B cell (primary cell): ENCODE measurements at regions not wholly inside any gene's neighbourhood (a gene's known extent, or its start where the extent isn't known, plus 50 kb on each side); places are given as distances from the start of the nearest gene placed in this dataset.

Experiments used
- ATAC-seq: fragments of 200-7000 bp; cut with Tn5 transposase; one replicate; pipeline ENCODE4 v1.10.0; 2021; ENCODE audit warnings: low read depth, mild to moderate bottlenecking, moderate number of reproducible peaks, moderate library complexity
- CTCF ChIA-PET: fragments of 350-600 bp; sonication (Branson Sonifier 250); formaldehyde crosslinking; loops from one replicate; lab custom pipeline; 2021; ENCODE audit warnings: antibody characterized with exemption, inconsistent platforms; lab: Charles Lee
- POLR2A ChIA-PET: fragments of 350-600 bp; sonication (Branson Sonifier 250); formaldehyde crosslinking; loops from one replicate; lab custom pipeline; 2021; ENCODE audit warnings: antibody characterized with exemption; lab: Charles Lee
- DNase-seq: peaks from one replicate; pipeline ENCODE4 v3.0.0; 2013
- H2AFZ ChIP-seq: 2 replicates; pipeline ENCODE4 v1.6.1; 2012; ENCODE audit warnings: mild to moderate bottlenecking, low read depth, low read length; ENCODE audit not compliant: insufficient read depth, poor library complexity, severe bottlenecking
- H3K27ac ChIP-seq, 2 donors: 1 replicate in 1 of 2; 2 replicates in 1 of 2; pipeline ENCODE4 v1.5.1; 2012 to 2013; ENCODE audit warnings: low read length in 2 of 2, mild to moderate bottlenecking in 2 of 2, moderate library complexity in 1 of 2
- H3K27me3 ChIP-seq, 4 experiments: fragments of 200-600 bp in 1 of 4; sonication (generic) in 1 of 4; replicated peaks in 1 of 4; 1 replicate in 2 of 4; 2 replicates in 2 of 4; pipeline versions ENCODE4 v1.6.1 to v1.7.0; 2013 to 2016; ENCODE audit warnings: low read length in 3 of 4, mild to moderate bottlenecking in 2 of 4, mixed read lengths in 1 of 4, moderate library complexity in 1 of 4; ENCODE audit not compliant: insufficient read depth in 4 of 4, control insufficient read depth in 3 of 4; ENCODE audit errors: control extremely low read depth in 1 of 4
- H3K36me3 ChIP-seq, 2 experiments: replicated peaks in 1 of 2; 1 replicate in 1 of 2; 2 replicates in 1 of 2; pipeline versions ENCODE4 v1.6.1 to v1.7.1; 2013; ENCODE audit warnings: low read length in 1 of 2; ENCODE audit not compliant: insufficient read depth in 2 of 2, control insufficient read depth in 1 of 2; ENCODE audit errors: control extremely low read depth in 1 of 2, extremely low read depth in 1 of 2
- H3K4me1 ChIP-seq, 2 donors: fragments of 200-600 bp in 1 of 2; sonication (generic) in 1 of 2; 1 replicate in 1 of 2; 2 replicates in 1 of 2; pipeline versions ENCODE4 v1.5.1 to v1.6.1; 2013 to 2017; ENCODE audit warnings: low read length in 2 of 2; ENCODE audit not compliant: control insufficient read depth in 2 of 2, insufficient read depth in 2 of 2
- H3K4me2 ChIP-seq: replicated peaks from 2 replicates; pipeline ENCODE3; 2012; ENCODE audit warnings: mild to moderate bottlenecking, low read depth, low read length; ENCODE audit not compliant: poor library complexity, severe bottlenecking
- H3K4me3 ChIP-seq, 5 experiments: fragments of 200-600 bp in 1 of 5; sonication (generic) in 1 of 5; 1 replicate in 3 of 5; 2 replicates in 2 of 5; pipeline versions ENCODE4 v1.5.1 to v1.7.0; 2011 to 2016; ENCODE audit warnings: low read length in 4 of 5, mild to moderate bottlenecking in 4 of 5, low read depth in 2 of 5, control low read depth in 1 of 5, moderate library complexity in 1 of 5; ENCODE audit not compliant: insufficient read depth in 1 of 5; ENCODE audit errors: control extremely low read depth in 1 of 5, extremely low read depth in 1 of 5
- H3K79me2 ChIP-seq: fragments of 200-600 bp; sonication (generic); one replicate; pipeline ENCODE4 v1.6.0; 2016; ENCODE audit warnings: low read length; ENCODE audit not compliant: control insufficient read depth, insufficient read depth
- H3K9ac ChIP-seq: fragments of 200-600 bp; sonication (generic); 2 replicates; pipeline ENCODE4 v1.6.1; 2017; ENCODE audit warnings: mild to moderate bottlenecking, low read length, moderate library complexity
- H3K9me3 ChIP-seq, 3 donors: one replicate each; pipeline versions ENCODE4 v1.6.1 to v1.7.1; 2013; ENCODE audit warnings: low read length in 2 of 3; ENCODE audit not compliant: control insufficient read depth in 2 of 3, insufficient read depth in 1 of 3; ENCODE audit errors: control extremely low read depth in 1 of 3
- H4K20me1 ChIP-seq: 2 replicates; pipeline ENCODE4 v1.6.0; 2012; ENCODE audit warnings: mild to moderate bottlenecking, low read length; ENCODE audit not compliant: insufficient read depth, control insufficient read depth, poor library complexity, severe bottlenecking
- H3K27ac Mint-ChIP-seq: one replicate; pipeline ENCODE4 v1.8.0; 2021; ENCODE audit warnings: mixed read lengths
- H3K27me3 Mint-ChIP-seq: one replicate; pipeline ENCODE4 v1.8.0; 2021; ENCODE audit warnings: mixed read lengths
- H3K4me1 Mint-ChIP-seq: one replicate; pipeline ENCODE4 v1.8.0; 2021; ENCODE audit warnings: mixed read lengths
- H3K4me3 Mint-ChIP-seq: one replicate; pipeline ENCODE4 v1.8.0; 2021; ENCODE audit warnings: mixed read lengths
- H3K9me3 Mint-ChIP-seq: one replicate; pipeline ENCODE4 v1.8.0; 2022; ENCODE audit warnings: mixed read lengths; ENCODE audit not compliant: insufficient read depth
- CTCF ChIP-seq: fragments of 200-600 bp; IDR thresholded peaks from one replicate; pipeline ENCODE4 v1.8.0; 2022; ENCODE audit warnings: antibody characterized with exemption, mild to moderate bottlenecking
- EZH2 ChIP-seq: IDR thresholded peaks from 2 replicates; pipeline ENCODE4 v1.6.1; 2012; ENCODE audit warnings: borderline replicate concordance, low read depth, mild to moderate bottlenecking, moderate library complexity, low read length; ENCODE audit not compliant: insufficient read depth, poor library complexity, severe bottlenecking
- WGBS: methylation state at CpG from one replicate; pipeline ENCODE4 v1.1.5; 2013; ENCODE audit warnings: missing lambda C conversion rate; ENCODE audit not compliant: insufficient coverage; 5-methylcytosine and 5-hydroxymethylcytosine counted together
- intact Hi-C: fragments of 100-400 bp; cut with micrococcal nuclease; formaldehyde crosslinking; loops from one replicate; pipeline ENCODE4 v1.10.0; 2022

DNA sequence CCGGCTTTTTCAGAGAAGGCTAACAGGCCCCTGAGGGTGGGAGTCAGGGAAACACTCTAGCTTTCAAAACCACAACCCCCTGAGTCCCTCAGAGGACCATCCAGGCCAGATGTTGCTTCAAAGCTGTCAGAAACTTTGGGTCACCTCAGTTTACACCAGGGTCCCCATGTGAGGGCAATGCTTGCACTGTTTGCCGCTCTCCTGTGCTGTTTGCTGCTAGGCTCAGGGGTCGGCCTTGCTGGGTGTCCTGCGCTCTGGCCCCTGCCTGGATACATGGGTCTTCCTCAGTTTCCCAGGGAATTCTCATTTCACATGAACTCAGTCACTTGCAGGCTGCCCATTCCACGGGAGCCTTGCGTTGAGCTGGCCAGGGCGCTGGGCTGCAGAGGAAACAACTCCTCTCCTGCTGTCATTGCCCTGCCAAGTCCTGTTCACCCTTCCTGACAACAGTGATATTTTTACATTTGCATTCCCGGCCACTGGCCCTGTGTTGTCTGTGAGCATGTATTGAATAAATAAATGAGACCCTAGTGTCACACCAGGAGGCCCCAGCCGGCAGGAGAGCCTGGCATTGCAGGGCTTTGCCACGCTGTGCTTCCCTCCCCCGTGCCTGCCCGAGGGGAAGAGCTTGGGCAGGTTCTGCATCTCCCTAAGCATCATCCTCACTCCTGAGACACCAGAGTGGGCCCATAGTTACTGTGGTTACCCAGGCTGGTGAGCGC lies 73.2 kb upstream of the RAB6C start:
- ATAC-seq (no peak), DNase-seq (no peak)
- no peaks in the 10 kb centered on the region for H4K20me1 ChIP-seq
- ChIA-PET CTCF (no interaction called here), POLR2A (no interaction called here)
- peaks cover 0 to 2% (median 0%) of the 10 kb centered on the region in 3 donors for H3K9me3 ChIP-seq
- 83% methylated on average over 12 of the region's 13 CpGs for WGBS
- H3K27me3 ChIP-seq = peaks cover 0 to 3% (median 0%) of the 10 kb centered on the region in 4 experiments
- Mint-ChIP-seq H3K4me3 (no peak overlapping the region), H3K4me1 (no peaks in the 10 kb centered on the region), H3K27ac (no peak overlapping the region), H3K9me3 (no peaks in the 10 kb centered on the region), H3K27me3 (peaks cover 8% of the 10 kb centered on the region)
- H3K4me3 ChIP-seq = no peak overlapping the region
- intact Hi-C loops = no loop called here
- H3K4me2 ChIP-seq = no peak overlapping the region
- H3K79me2 ChIP-seq = no peaks in the 10 kb centered on the region
- H3K4me1 ChIP-seq = no peaks in the 10 kb centered on the region
- no peak overlapping the region for H2AFZ ChIP-seq
- no peaks in the 10 kb centered on the region for H3K36me3 ChIP-seq
- H3K9ac ChIP-seq = no peak overlapping the region
- TF ChIP-seq CTCF (no peak), EZH2 (no peak)
- H3K27ac ChIP-seq = no peak overlapping the region

DNA sequence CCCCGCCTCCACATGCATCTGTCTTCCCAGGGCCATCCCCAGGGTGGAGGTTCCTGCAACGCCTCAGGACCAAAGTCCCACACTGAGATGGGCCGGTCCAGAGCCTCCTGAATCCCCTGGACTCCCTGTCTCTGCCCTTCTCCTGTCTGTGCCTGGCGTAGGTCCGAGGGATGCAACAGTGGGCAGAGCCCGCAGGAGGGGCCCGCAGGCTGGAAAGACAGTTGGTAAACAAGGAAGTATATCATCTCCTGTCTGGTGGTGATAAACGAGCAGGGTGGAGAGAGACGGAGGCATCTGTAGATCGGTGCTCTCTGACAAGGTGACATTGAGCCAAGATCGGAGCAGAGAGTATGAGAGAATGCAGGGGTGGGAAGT lies 72.6 kb upstream of the RAB6C start:
- H4K20me1 ChIP-seq = no peaks in the 10 kb centered on the region
- no peak for TF ChIP-seq CTCF
- no peak for TF ChIP-seq EZH2
- H3K4me1 ChIP-seq = no peaks in the 10 kb centered on the region
- no peak overlapping the region for H3K9ac ChIP-seq
- intact Hi-C loops = no loop called here
- peaks cover 0 to 3% (median 0%) of the 10 kb centered on the region in 4 experiments for H3K27me3 ChIP-seq
- ChIA-PET POLR2A (no interaction called here), CTCF (no interaction called here)
- H3K9me3 Mint-ChIP-seq = no peaks in the 10 kb centered on the region
- WGBS = 56% methylated on average over 11 of the region's 11 CpGs
- no peak overlapping the region for H3K4me3 ChIP-seq
- H3K36me3 ChIP-seq = no peaks in the 10 kb centered on the region
- no peak overlapping the region for H3K27ac Mint-ChIP-seq
- DNase-seq (no peak), ATAC-seq (no peak)
- peaks cover 0 to under 1% (median 0%) of the 10 kb centered on the region in 3 donors for H3K9me3 ChIP-seq
- H3K4me2 ChIP-seq = no peak overlapping the region
- no peak overlapping the region for H3K4me3 Mint-ChIP-seq
- no peak overlapping the region for H3K27ac ChIP-seq
- H3K27me3 Mint-ChIP-seq = peaks cover 8% of the 10 kb centered on the region
- no peak overlapping the region for H2AFZ ChIP-seq
- no peaks in the 10 kb centered on the region for H3K79me2 ChIP-seq
- H3K4me1 Mint-ChIP-seq = no peaks in the 10 kb centered on the region
